HFFc6 (cell line): ENCODE measurements at regions not wholly inside any gene's neighbourhood (a gene's known extent, or its start where the extent isn't known, plus 50 kb on each side); places are given as distances from the start of the nearest gene placed in this dataset.

Experiments used
- DNase-seq: peaks from one replicate; pipeline ENCODE4 v3.0.0-alpha.2; 2018
- H3K27ac Mint-ChIP-seq: 2 replicates; pipeline ENCODE4 v1.8.0; 2020; ENCODE audit warnings: mild to moderate bottlenecking, mixed read lengths
- H3K27me3 Mint-ChIP-seq: 2 replicates; pipeline ENCODE4 v1.8.0; 2021; ENCODE audit warnings: mild to moderate bottlenecking, moderate library complexity, mixed read lengths; ENCODE audit not compliant: insufficient read depth
- H3K36me3 Mint-ChIP-seq: 2 replicates; pipeline ENCODE4 v1.8.0; 2021; ENCODE audit warnings: low read depth, mixed read lengths
- H3K4me1 Mint-ChIP-seq: 2 replicates; pipeline ENCODE4 v1.8.0; 2020; ENCODE audit warnings: low read depth, mixed read lengths
- H3K4me3 Mint-ChIP-seq: 2 replicates; pipeline ENCODE4 v1.8.0; 2020; ENCODE audit warnings: mild to moderate bottlenecking, moderate library complexity, mixed read lengths
- H3K9me3 Mint-ChIP-seq: 2 replicates; pipeline ENCODE4 v1.8.0; 2020; ENCODE audit warnings: mild to moderate bottlenecking, mixed read lengths
- CTCF ChIP-seq: fragments of 200-600 bp; sonication (generic); IDR thresholded peaks from 2 replicates; pipeline ENCODE4 v1.5.0; 2021; ENCODE audit warnings: antibody characterized with exemption, mild to moderate bottlenecking

GRCh38 chr19:31114585-31114984, 234.7 kb downstream of the TSHZ3 start:
- H3K9me3 Mint-ChIP-seq: no peaks in the 10 kb centered on the region
- H3K27ac Mint-ChIP-seq: no peak overlapping the region
- 0 out of 2 replicates have a peak, but pooled peaks cover 1% of the 10 kb centered on the region for H3K36me3 Mint-ChIP-seq
- DNase-seq: no peak
- H3K4me1 Mint-ChIP-seq: peaks cover 44% of the 10 kb centered on the region
- H3K4me3 Mint-ChIP-seq: no peak overlapping the region
- H3K27me3 Mint-ChIP-seq: no peaks in the 10 kb centered on the region
- TF ChIP-seq CTCF: no peak

- H3K36me3 Mint-ChIP-seq: no peaks in the 10 kb centered on the region
- TF ChIP-seq CTCF: no peak
- peak overlapping the region; percentile 75 for H3K27ac Mint-ChIP-seq
- no peaks in the 10 kb centered on the region for H3K27me3 Mint-ChIP-seq
- DNase-seq: peak; percentile 79
- H3K4me1 Mint-ChIP-seq: peaks cover 38% of the 10 kb centered on the region
- H3K4me3 Mint-ChIP-seq: peak overlapping the region; percentile 42
- H3K9me3 Mint-ChIP-seq: no peaks in the 10 kb centered on the region
Measured at GRCh38 chr19:31113293-31113692, 235.9 kb downstream of the TSHZ3 start.

- Mint-ChIP-seq H3K27ac (no peak overlapping the region), H3K27me3 (peaks cover 2% of the 10 kb centered on the region; the same call in 1 of the 2 replicates), H3K36me3 (no peaks in the 10 kb centered on the region), H3K4me1 (peaks cover 38% of the 10 kb centered on the region), H3K9me3 (no peaks in the 10 kb centered on the region), H3K4me3 (no peak overlapping the region)
- TF ChIP-seq CTCF: no peak
- DNase-seq: no peak
Measured at GRCh38 chr19:31112158-31112557, 237.1 kb downstream of the TSHZ3 start.

GRCh38 chr19:31111741-31112140, 237.5 kb downstream of the TSHZ3 start:
- no peak for DNase-seq
- peaks cover 38% of the 10 kb centered on the region for H3K4me1 Mint-ChIP-seq
- no peak for TF ChIP-seq CTCF
- H3K27me3 Mint-ChIP-seq: peaks cover 5% of the 10 kb centered on the region; the same call in 1 of the 2 replicates
- H3K27ac Mint-ChIP-seq: no peak overlapping the region
- H3K9me3 Mint-ChIP-seq: no peaks in the 10 kb centered on the region
- H3K36me3 Mint-ChIP-seq: no peaks in the 10 kb centered on the region
- no peak overlapping the region for H3K4me3 Mint-ChIP-seq

- peak; percentile 26 for DNase-seq
- H3K4me1 Mint-ChIP-seq: peaks cover 38% of the 10 kb centered on the region
Measured at GRCh38 chr19:31110336-31110735, 238.9 kb downstream of the TSHZ3 start.

More at GRCh38 chr19:31110336-31110735, 238.9 kb downstream of the TSHZ3 start:
- Mint-ChIP-seq H3K4me3 (no peak overlapping the region), H3K9me3 (no peaks in the 10 kb centered on the region), H3K27ac (no peak overlapping the region), H3K27me3 (peaks cover 7% of the 10 kb centered on the region), H3K36me3 (no peaks in the 10 kb centered on the region)
- peak; percentile 61 for TF ChIP-seq CTCF
